ENCODE measurements at regions not wholly inside any gene's neighbourhood (a gene's known extent, or its start where the extent isn't known, plus 50 kb on each side); places are given as distances from the start of the nearest gene placed in this dataset.

- DNase-seq, result no peak
- POLR2A ChIA-PET (ENCODE audit: unreplicated experiment), result no interaction called here
- no peak overlapping the region for H3K4me2 ChIP-seq (ENCODE audit: low read depth, low read length)
- no peak overlapping the region for H3K4me3 ChIP-seq (ENCODE audit: insufficient read depth, low read depth, low read length)
- H3K79me1 ChIP-seq (ENCODE audit: low read depth in 1 of 2, low read length in 2 of 2), result no peaks in the 10 kb centered on the region
- H3K9me1 ChIP-seq (ENCODE audit: insufficient read depth, low read length), result no peaks in the 10 kb centered on the region
- intact Hi-C loops (cut with micrococcal nuclease), result no loop called here
- H3K27ac ChIP-seq (ENCODE audit: insufficient read depth, low read length), result no peak overlapping the region
- no peak overlapping the region for H2BK15ac ChIP-seq (ENCODE audit: low read depth, low read length)
- no peak overlapping the region for H3K4ac ChIP-seq (ENCODE audit: low read depth, low read length)
- no peak overlapping the region for H2BK120ac ChIP-seq (ENCODE audit: low read depth, low read length)
- BruUV-seq (replicated peaks), result no TSS peak
- H3K56ac ChIP-seq (ENCODE audit: extremely low read depth, insufficient read depth, low read length), result no peak overlapping the region
- no peak overlapping the region for H2AK5ac ChIP-seq (ENCODE audit: low read depth, low read length)
- no peak overlapping the region for H4K8ac ChIP-seq (ENCODE audit: low read depth in 2 of 2, low read length in 2 of 2)
- H4K91ac ChIP-seq (ENCODE audit: insufficient read depth, low read depth, low read length), result no peak overlapping the region
- ATAC-seq (ENCODE audit: low read depth), result no peak
- dilution Hi-C loops (cut with HindIII; ENCODE audit: low sequenced_read_pairs, unreplicated experiment), result no loop called here
- no peaks in the 10 kb centered on the region for H3K36me3 ChIP-seq (ENCODE audit: control insufficient read depth, insufficient read depth, low read length)
- H3K4me1 ChIP-seq (ENCODE audit: control insufficient read depth, insufficient read depth, low read length), result no peaks in the 10 kb centered on the region
- TF ChIP-seq FOS (IDR thresholded peaks at IDR 0.05; ENCODE audit: low read depth, low read length), result no peak
- TF ChIP-seq MAFK (IDR thresholded peaks at IDR 0.05; ENCODE audit: low read depth, low read length), result no peak
- no peak for TF ChIP-seq POLR2A (IDR thresholded peaks at IDR 0.05; ENCODE audit: low read depth, low read length)
- TF ChIP-seq CEBPB (IDR thresholded peaks at IDR 0.05; ENCODE audit: low read depth, low read length), result no peak
- TF ChIP-seq NFE2L2 (IDR thresholded peaks at IDR 0.05; ENCODE audit: low read depth, low read length), result no peak
- TF ChIP-seq BHLHE40 (IDR thresholded peaks at IDR 0.05; ENCODE audit: low read depth, low read length), result no peak
- TF ChIP-seq USF2 (IDR thresholded peaks at IDR 0.05; ENCODE audit: low read depth, low read length), result no peak
- TF ChIP-seq RAD21 (IDR thresholded peaks at IDR 0.05; ENCODE audit: low read length), result no peak
- no peak for TF ChIP-seq CTCF (conservative IDR thresholded peaks at IDR 0.05; ENCODE audit: low read depth, low read length)
- no peak overlapping the region for H3K14ac ChIP-seq (replicated peaks; ENCODE audit: low read depth, low read length)
- peaks cover 10% of the 10 kb centered on the region for H3K27me3 ChIP-seq (ENCODE audit: control insufficient read depth, insufficient read depth, low read length)
- in situ Hi-C loops (cut with MboI; ENCODE audit: low sequenced_read_pairs), result no loop called here
- no peak overlapping the region for H3K9ac ChIP-seq (ENCODE audit: low read depth, low read length)
- H4K20me1 ChIP-seq (ENCODE audit: insufficient read depth, low read length), result no peaks in the 10 kb centered on the region
- H3K9me3 ChIP-seq (ENCODE audit: control insufficient read depth, insufficient read depth, low read length), result peaks cover 2% of the 10 kb centered on the region; the same call in 1 of the 2 replicates
- no peak overlapping the region for H2BK20ac ChIP-seq (ENCODE audit: low read depth, low read length)
- H2BK5ac ChIP-seq (ENCODE audit: low read depth, low read length, poor library complexity, severe bottlenecking), result no peak overlapping the region
- no peak overlapping the region for H3K23ac ChIP-seq (ENCODE audit: low read depth, low read length)
- H3K18ac ChIP-seq (ENCODE audit: low read depth, low read length), result no peak overlapping the region
- no CpG with 5 or more reads among the region's 2 CpGs for WGBS, 2 experiments (ENCODE audit: extremely low coverage in 2 of 2, insufficient read length in 1 of 2)
- H4K5ac ChIP-seq (ENCODE audit: low read depth, low read length), result no peak overlapping the region
- H2AK9ac ChIP-seq (replicated peaks; ENCODE audit: low read depth, low read length, poor library complexity), result no peak overlapping the region
- CTCF ChIA-PET, result no interaction called here
- H2AFZ ChIP-seq (replicated peaks; ENCODE audit: low read length, poor library complexity), result no peak overlapping the region
These were observed 224.8 kb downstream of the RPAP3 start for GRCh38 chr12:47481041-47481440.
